Subcutaneous abdominal adipose tissue (tissue), 5 donors: ENCODE measurements at regions not wholly inside any gene's neighbourhood (a gene's known extent, or its start where the extent isn't known, plus 50 kb on each side); places are given as distances from the start of the nearest gene placed in this dataset.

Experiments
- H3K27ac ChIP-seq: one replicate; pipeline ENCODE4 v1.7.0; 2013; ENCODE audit warnings: low read depth, mild to moderate bottlenecking, inconsistent platforms, low read length, moderate library complexity
- H3K27me3 ChIP-seq, 5 donors: one replicate each; pipeline ENCODE4 v1.7.0; 2013; ENCODE audit warnings: low read length in 5 of 5, inconsistent platforms in 1 of 5; ENCODE audit not compliant: control insufficient read depth in 5 of 5, insufficient read depth in 4 of 5
- H3K36me3 ChIP-seq, 5 donors: one replicate each; pipeline ENCODE4 v1.7.0; 2013; ENCODE audit warnings: low read length in 5 of 5; ENCODE audit not compliant: control insufficient read depth in 5 of 5, insufficient read depth in 5 of 5
- H3K4me1 ChIP-seq, 5 donors: one replicate each; pipeline ENCODE4 v1.7.0; 2013; ENCODE audit warnings: low read length in 5 of 5, mild to moderate bottlenecking in 3 of 5, moderate library complexity in 1 of 5; ENCODE audit not compliant: control insufficient read depth in 5 of 5, insufficient read depth in 5 of 5
- H3K4me3 ChIP-seq, 5 donors: one replicate each; pipeline ENCODE4 v1.7.0; 2013; ENCODE audit warnings: low read length in 5 of 5, low read depth in 1 of 5
- H3K9ac ChIP-seq, 5 donors: one replicate each; pipeline ENCODE4 v1.7.0; 2013; ENCODE audit warnings: low read length in 5 of 5, mild to moderate bottlenecking in 4 of 5, moderate library complexity in 3 of 5
- H3K9me3 ChIP-seq, 5 donors: one replicate each; pipeline ENCODE4 v1.7.0; 2013; ENCODE audit warnings: low read length in 5 of 5; ENCODE audit not compliant: control insufficient read depth in 5 of 5
- donor health status: healthy.
- donor health status: healthy.
- donor health status: healthy.
- donor health status: healthy.
- donor health status: healthy.

DNA sequence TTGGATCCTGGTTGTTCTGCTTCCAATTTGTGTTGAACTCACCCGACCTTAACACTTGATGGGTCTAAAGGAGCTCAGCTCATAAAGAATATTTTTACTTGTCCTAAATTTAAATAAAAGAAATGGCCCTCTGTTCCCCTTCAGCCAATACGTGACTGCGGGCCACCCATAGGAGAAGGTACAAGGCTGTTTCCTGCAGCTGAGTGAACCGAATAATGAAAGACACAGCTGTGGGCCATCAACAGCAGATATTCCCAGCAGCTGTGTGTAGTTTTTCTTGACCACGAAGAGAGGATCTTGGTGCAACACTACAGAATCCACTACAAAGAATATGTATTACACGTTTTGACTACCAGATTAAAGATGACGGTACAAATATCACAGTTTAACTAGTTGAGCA, 1431.6 kb downstream of the CDH11 start:
- no peaks in the 10 kb centered on the region for H3K36me3 ChIP-seq
- H3K27ac ChIP-seq = no peak overlapping the region
- no peak overlapping the region for H3K9ac ChIP-seq
- peaks cover 0 to 3% (median 3%) of the 10 kb centered on the region in 5 donors for H3K9me3 ChIP-seq
- H3K4me3 ChIP-seq = no peak overlapping the region
- no peaks in the 10 kb centered on the region for H3K4me1 ChIP-seq
- H3K27me3 ChIP-seq = no peaks in the 10 kb centered on the region

DNA sequence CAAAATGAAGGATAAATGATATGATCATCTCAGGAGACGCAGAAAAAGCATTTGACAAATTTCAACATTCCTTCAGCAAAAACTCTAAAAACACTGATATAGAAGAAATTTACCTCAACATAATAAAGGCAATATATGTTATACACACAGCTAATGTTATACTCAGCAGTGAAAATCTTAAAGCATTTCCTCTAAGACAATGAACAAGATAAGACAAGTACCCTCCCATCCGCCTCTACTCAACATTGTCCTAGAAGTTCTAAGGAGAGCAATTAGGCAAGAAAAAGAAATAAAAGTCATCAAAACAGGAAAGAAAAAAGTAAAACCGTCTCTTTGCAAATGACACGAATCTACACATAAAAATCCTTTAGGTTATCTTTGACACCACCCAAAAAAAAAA, 1432.8 kb downstream of the CDH11 start:
- Histone ChIP-seq H3K4me3 (no peak overlapping the region), H3K27ac (no peak overlapping the region), H3K4me1 (peaks cover 0 to 3% (median 0%) of the 10 kb centered on the region in 5 donors), H3K9ac (no peak overlapping the region), H3K9me3 (peaks cover 0 to 9% (median 3%) of the 10 kb centered on the region in 5 donors), H3K27me3 (no peaks in the 10 kb centered on the region), H3K36me3 (no peaks in the 10 kb centered on the region)

DNA sequence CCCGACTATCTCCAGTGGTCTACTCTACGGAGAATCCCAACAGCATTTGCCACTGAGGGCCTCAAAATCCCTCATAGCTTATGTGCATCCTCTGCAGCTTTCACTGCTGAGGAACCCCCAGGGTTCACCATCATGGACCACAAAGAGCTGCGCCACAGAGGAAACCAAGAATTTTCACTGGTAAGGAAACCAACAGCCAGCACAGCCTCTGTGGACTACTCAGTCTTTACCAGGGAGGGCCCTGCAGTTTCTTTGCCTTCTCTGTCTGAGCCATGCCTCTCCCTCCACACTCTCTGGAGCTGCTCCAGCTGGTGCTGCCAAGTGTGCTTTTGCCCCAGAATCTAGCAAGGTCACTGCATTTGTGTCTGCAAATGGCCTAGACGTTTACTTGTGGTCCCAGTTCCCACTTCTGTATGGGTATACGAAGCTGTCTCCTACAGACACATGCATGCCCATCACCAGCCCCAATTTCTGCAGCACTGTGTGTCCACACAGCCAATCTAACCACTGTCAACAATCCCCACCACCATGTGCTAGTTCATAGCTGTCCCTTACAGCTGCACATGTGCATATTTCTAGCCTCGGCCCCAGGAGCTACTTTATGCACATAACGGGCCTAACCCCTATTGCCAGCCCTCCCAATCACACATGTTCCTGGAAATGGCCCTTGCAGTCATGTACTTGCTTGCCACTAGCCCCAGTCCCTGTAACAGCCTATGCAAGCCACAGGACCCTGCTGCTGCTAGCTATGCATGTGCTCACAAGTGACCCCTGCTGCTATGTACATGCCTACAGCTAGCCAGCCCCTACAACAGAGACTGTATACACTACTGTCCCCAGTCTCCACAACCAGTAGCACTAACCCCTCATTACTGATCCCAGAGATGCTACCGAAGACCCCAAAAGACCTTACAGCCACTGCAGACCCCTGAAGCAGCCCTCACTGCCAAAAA, 1437.4 kb downstream of the CDH11 start:
- no peaks in the 10 kb centered on the region for H3K36me3 ChIP-seq
- no peak overlapping the region for H3K27ac ChIP-seq
- H3K9ac ChIP-seq = no peak overlapping the region
- peaks cover 0 to 6% (median 0%) of the 10 kb centered on the region in 5 donors for H3K9me3 ChIP-seq
- peaks cover 0 to 5% (median 0%) of the 10 kb centered on the region in 5 donors for H3K4me1 ChIP-seq
- H3K27me3 ChIP-seq = no peaks in the 10 kb centered on the region
- H3K4me3 ChIP-seq = no peak overlapping the region

DNA sequence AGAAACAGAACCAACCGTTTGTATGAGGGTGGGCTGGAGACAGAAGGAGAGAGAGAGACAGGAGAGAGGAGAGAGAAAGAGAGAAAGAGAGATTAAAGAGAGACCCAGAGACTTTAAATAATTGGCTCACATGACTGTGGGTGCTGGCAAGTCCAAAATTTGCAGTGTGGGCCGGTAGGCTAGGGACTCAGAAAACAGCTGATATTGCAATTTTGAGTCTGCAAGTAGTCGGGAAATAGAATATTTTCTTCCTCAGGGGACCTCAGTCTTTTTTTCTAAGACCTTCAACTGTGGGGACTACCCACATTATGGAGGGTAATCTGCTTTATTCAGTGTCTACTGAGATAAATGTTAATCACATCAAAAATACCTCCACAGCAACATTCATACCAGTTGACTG, 1439.0 kb downstream of the CDH11 start:
- H3K36me3 ChIP-seq = no peaks in the 10 kb centered on the region
- H3K4me3 ChIP-seq = no peak overlapping the region
- no peak overlapping the region for H3K27ac ChIP-seq
- H3K4me1 ChIP-seq = peaks cover 0 to 5% (median 0%) of the 10 kb centered on the region in 5 donors
- H3K9ac ChIP-seq = no peak overlapping the region
- H3K9me3 ChIP-seq = peaks cover 0 to 6% (median 0%) of the 10 kb centered on the region in 5 donors
- H3K27me3 ChIP-seq = no peaks in the 10 kb centered on the region

DNA sequence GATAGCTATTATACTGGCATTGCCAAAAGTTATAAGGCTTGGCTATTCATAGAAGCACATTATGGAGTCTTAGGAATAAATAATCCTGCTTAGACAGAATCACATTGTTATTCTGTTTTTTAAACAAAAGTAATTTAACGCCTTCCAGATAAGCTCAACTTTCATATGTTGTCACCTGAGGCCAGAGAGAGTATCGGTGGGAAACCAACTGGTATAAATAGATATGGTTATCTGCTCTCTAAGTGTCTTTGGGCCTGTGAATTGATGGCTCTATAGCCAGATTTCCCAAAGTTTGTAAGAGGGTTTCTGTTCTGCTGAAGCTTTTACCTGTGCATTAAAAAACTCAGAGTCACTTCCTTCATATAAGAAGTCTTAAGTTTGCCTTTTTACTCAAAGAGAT, 1449.4 kb downstream of the CDH11 start:
- H3K36me3 ChIP-seq = no peaks in the 10 kb centered on the region
- H3K9me3 ChIP-seq = no peaks in the 10 kb centered on the region
- H3K4me1 ChIP-seq = no peaks in the 10 kb centered on the region
- no peak overlapping the region for H3K27ac ChIP-seq
- H3K4me3 ChIP-seq = no peak overlapping the region
- H3K27me3 ChIP-seq = no peaks in the 10 kb centered on the region
- H3K9ac ChIP-seq = no peak overlapping the region

DNA sequence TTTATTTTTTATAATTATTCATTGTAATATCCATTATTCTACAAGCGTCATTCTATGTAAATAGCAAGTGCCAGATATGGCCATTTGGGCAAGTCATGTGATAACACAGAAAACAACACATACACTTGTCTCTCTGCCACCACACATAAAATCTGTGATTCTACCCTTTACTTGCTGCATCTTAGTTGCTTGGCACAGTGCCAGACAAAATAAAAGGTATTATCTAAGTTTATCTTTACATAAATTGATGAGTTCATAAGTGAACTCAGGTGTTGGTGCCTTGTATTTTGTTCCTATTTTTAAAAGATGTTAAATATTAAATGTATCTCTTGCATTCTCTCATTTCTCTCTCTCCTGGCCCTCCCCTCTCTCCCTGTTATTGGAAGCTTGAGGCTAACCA, 1458.7 kb downstream of the CDH11 start:
- no peaks in the 10 kb centered on the region for H3K27me3 ChIP-seq
- no peaks in the 10 kb centered on the region for H3K9me3 ChIP-seq
- H3K27ac ChIP-seq = no peak overlapping the region
- H3K36me3 ChIP-seq = no peaks in the 10 kb centered on the region
- H3K9ac ChIP-seq = no peak overlapping the region
- no peak overlapping the region for H3K4me3 ChIP-seq
- no peaks in the 10 kb centered on the region for H3K4me1 ChIP-seq

DNA sequence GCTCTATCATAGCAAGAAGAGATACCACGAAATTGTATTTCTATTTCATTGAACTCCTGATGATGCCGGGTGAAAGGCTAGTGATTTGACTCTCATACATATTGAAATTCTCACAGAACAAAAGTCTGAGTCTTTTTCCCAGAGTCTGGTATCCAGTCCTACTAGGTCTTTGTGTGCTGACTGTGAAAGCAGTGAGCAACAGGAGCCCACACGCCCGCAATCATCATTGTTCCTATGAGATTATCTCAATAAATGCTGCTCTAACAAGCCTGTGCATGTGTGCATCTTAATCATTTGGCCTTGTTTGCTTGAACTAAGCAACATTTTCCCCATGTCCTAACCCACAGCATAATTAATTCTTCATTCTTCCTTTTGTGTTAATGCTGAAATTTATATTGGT, 1466.0 kb downstream of the CDH11 start:
- no peaks in the 10 kb centered on the region for H3K9me3 ChIP-seq
- no peaks in the 10 kb centered on the region for H3K36me3 ChIP-seq
- H3K27ac ChIP-seq = no peak overlapping the region
- H3K4me1 ChIP-seq = no peaks in the 10 kb centered on the region
- H3K4me3 ChIP-seq = no peak overlapping the region
- no peak overlapping the region for H3K9ac ChIP-seq
- no peaks in the 10 kb centered on the region for H3K27me3 ChIP-seq

DNA sequence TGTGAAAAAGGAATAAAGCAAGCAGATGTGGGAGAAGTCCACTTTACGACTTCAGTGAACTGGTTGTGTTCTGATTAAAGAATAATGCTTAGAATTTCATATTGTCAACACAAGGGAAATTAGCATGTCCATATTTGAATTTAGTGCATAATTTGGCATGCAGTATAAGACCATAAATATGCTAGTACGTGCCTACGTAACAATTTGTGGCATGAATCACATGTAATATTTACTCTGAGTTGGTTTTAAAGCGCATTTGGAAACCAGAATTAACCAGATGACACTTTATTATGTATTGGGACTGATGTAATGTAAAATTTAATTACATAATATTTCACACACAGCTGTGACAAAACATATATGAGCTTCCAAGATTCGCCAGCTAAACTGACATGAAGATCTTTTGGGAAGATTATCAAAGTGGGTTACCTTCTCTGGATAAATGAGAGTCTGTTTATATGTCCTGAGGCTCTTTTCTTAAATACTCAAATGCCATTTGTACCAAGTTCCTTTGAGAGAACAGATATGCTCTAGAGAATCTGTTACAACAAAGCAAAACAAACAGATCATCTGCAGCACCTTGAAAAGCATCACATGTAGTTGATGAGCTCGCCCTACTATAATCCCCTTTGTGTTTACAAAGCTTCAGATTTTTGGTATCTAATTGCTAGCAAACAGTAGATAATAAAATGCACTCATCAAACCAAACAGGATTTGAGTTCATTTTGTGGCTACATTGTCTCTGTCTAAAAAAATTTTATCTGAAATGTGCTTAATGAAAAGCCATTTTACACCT, 1468.6 kb downstream of the CDH11 start:
- H3K36me3 ChIP-seq = no peaks in the 10 kb centered on the region
- H3K9ac ChIP-seq = no peak overlapping the region

DNA sequence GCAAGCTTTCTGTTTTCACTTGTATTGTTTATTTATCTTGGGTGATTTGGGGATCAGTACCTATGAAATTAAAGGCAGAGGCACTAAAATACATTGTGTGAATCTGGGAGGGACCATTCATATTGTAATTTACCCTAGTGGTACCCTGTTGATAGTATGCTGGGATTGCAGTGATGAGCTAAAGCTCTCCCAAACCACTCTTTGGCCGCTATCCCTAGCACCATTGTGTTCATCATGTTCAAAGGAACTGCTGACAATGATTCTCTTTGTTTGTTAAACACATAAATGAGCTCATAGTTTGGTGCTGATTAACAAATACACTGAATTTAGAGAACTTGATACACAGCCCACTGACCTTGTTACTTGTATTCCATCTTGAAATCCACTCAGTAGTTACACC, 1469.8 kb downstream of the CDH11 start:
- no peak overlapping the region for H3K4me3 ChIP-seq
- no peaks in the 10 kb centered on the region for H3K36me3 ChIP-seq
- H3K9ac ChIP-seq = no peak overlapping the region
- no peaks in the 10 kb centered on the region for H3K4me1 ChIP-seq
- H3K27me3 ChIP-seq = no peaks in the 10 kb centered on the region
- H3K9me3 ChIP-seq = no peaks in the 10 kb centered on the region
- no peak overlapping the region for H3K27ac ChIP-seq

More for the DNA sequence above, 1468.6 kb downstream of the CDH11 start:
- Histone ChIP-seq H3K27ac (no peak overlapping the region), H3K9me3 (no peaks in the 10 kb centered on the region), H3K4me3 (no peak overlapping the region), H3K4me1 (no peaks in the 10 kb centered on the region), H3K27me3 (no peaks in the 10 kb centered on the region)

DNA sequence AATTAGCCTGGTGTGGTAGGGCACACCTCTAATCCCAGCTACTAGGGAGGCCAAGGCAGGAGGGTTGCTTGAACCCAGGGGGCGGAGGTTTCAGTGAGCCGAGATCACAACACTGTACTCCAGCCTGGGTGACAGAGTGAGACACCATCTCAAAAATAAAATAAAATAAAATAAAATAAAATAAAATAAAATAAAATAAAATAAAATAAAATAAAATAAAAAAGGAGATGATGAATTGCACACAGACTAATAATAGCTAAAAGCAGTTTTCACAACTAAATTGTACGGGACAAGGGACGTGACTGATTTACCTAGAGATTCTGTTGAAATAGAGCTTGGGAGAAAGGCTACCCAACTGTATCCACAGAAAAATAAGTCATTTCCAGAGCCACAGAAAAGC, 1471.3 kb downstream of the CDH11 start:
- Histone ChIP-seq H3K9ac (no peak overlapping the region), H3K27me3 (no peaks in the 10 kb centered on the region), H3K9me3 (no peaks in the 10 kb centered on the region), H3K4me3 (no peak overlapping the region), H3K36me3 (no peaks in the 10 kb centered on the region), H3K4me1 (no peaks in the 10 kb centered on the region), H3K27ac (no peak overlapping the region)
